ENCODE measurements at regions not wholly inside any gene's neighbourhood (a gene's known extent, or its start where the extent isn't known, plus 50 kb on each side); places are given as distances from the start of the nearest gene placed in this dataset.

DNA sequence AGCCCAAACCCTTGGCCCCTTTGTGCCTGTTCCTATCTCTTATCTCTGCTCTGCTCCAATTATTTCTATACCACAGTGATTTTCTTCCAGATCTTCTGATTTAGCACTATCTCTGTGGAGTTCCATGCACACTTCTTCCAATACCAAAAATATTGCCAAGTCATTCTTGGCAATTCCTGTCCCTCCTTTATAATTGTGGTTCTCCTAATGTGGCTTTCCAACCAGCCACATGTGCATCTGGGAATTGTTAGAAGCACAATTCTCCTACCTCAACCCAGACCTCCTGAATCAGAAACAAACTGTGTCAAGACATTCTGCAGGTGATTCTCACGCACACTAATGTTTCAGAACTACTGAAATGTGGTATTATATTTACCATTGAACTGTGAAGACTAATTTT, 447.8 kb upstream of the IGFBP3 start:
- Histone ChIP-seq H3K9me3 (replicated peaks in 1 of 11) (no peaks in the 10 kb centered on the region), H3K27me3 (no peaks in the 10 kb centered on the region), H3K4me3 (no peak overlapping the region), H3K9ac (no peak overlapping the region), H3K4me1 (no peaks in the 10 kb centered on the region), H3K4me2 (no peak overlapping the region), H4K20me1 (no peaks in the 10 kb centered on the region), H3K36me3 (no peaks in the 10 kb centered on the region), H3K27ac (no peak overlapping the region)
- no peak for TF ChIP-seq Cebpa-rat (IDR thresholded peaks at IDR 0.05)

- H3K9ac ChIP-seq: no peak overlapping the region
- no peaks in the 10 kb centered on the region for H3K27me3 ChIP-seq
- H3K9me3 ChIP-seq (replicated peaks in 1 of 11): no peaks in the 10 kb centered on the region
- no peaks in the 10 kb centered on the region for H3K4me1 ChIP-seq
- H3K36me3 ChIP-seq: no peaks in the 10 kb centered on the region
- no peak overlapping the region for H3K27ac ChIP-seq
- TF ChIP-seq Cebpa-rat (IDR thresholded peaks at IDR 0.05): no peak
- H3K4me3 ChIP-seq: no peak overlapping the region
- no peaks in the 10 kb centered on the region for H4K20me1 ChIP-seq
- H3K4me2 ChIP-seq: no peak overlapping the region
Measured at GRCh38 chr7:46366526-46366925, 445.5 kb upstream of the IGFBP3 start.

- H3K9ac ChIP-seq: no peak overlapping the region
- no peak for TF ChIP-seq Cebpa-rat (IDR thresholded peaks at IDR 0.05)
Measured at GRCh38 chr7:46363688-46364087, 442.6 kb upstream of the IGFBP3 start.

GRCh38 chr7:46360811-46361210, 439.7 kb upstream of the IGFBP3 start:
- H3K27ac ChIP-seq: no peak overlapping the region
- peaks cover 0 to 11% (median 8%) of the 10 kb centered on the region in 10 experiments; a peak in 8 of 20 replicates for H3K4me1 ChIP-seq
- no peak overlapping the region for H3K4me3 ChIP-seq
- H4K20me1 ChIP-seq: no peaks in the 10 kb centered on the region
- H3K4me2 ChIP-seq: no peak overlapping the region
- no peak for TF ChIP-seq Cebpa-rat (IDR thresholded peaks at IDR 0.05)
- no peaks in the 10 kb centered on the region for H3K27me3 ChIP-seq
- no peaks in the 10 kb centered on the region for H3K36me3 ChIP-seq
- no peaks in the 10 kb centered on the region for H3K9me3 ChIP-seq (replicated peaks in 1 of 11)
- H3K9ac ChIP-seq: no peak overlapping the region

More at GRCh38 chr7:46363688-46364087, 442.6 kb upstream of the IGFBP3 start:
- H3K4me3 ChIP-seq: no peak overlapping the region
- no peaks in the 10 kb centered on the region for H3K27me3 ChIP-seq
- H3K4me1 ChIP-seq: no peaks in the 10 kb centered on the region
- H3K36me3 ChIP-seq: no peaks in the 10 kb centered on the region
- H4K20me1 ChIP-seq: no peaks in the 10 kb centered on the region
- H3K27ac ChIP-seq: no peak overlapping the region
- H3K4me2 ChIP-seq: no peak overlapping the region
- H3K9me3 ChIP-seq (replicated peaks in 1 of 11): no peaks in the 10 kb centered on the region

DNA sequence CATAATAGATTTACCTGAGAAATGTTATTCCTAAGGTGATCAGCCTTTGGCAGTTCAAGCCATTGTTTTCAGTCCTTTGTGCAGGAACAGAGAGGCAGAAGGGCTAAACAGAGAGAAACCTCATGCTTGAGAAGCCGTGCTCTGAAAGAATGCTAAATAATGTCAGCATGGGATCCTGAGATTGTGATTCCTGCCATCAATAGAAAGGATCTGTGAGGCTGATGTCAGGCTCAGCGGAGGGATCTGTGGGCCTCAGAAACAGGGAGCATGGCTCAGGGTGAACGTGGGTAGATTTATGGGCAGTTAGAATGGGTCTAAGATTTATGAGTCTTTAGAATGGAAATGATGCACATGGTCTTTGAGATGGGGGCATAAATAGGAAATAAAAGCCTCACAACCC, 439.2 kb upstream of the IGFBP3 start:
- H3K36me3 ChIP-seq: no peaks in the 10 kb centered on the region
- no peak for TF ChIP-seq Cebpa-rat (IDR thresholded peaks at IDR 0.05)

GRCh38 chr7:46357851-46358250, 436.8 kb upstream of the IGFBP3 start:
- Histone ChIP-seq H3K4me3 (no peak overlapping the region), H3K36me3 (no peaks in the 10 kb centered on the region), H3K4me2 (peak overlapping the region in 6 of 11 experiments; percentile 10 to 49 (median 28); a peak in 9 of 22 replicates), H3K9me3 (replicated peaks in 1 of 11) (no peaks in the 10 kb centered on the region), H3K27ac (no peak overlapping the region), H3K4me1 (peaks cover 0 to 11% (median 8%) of the 10 kb centered on the region in 10 experiments; a peak in 8 of 20 replicates), H4K20me1 (no peaks in the 10 kb centered on the region), H3K9ac (no peak overlapping the region), H3K27me3 (no peaks in the 10 kb centered on the region)
- TF ChIP-seq Cebpa-rat (IDR thresholded peaks at IDR 0.05): no peak

More for the DNA sequence above, 439.2 kb upstream of the IGFBP3 start:
- Histone ChIP-seq H3K4me2 (no peak overlapping the region), H3K4me3 (no peak overlapping the region), H3K9ac (no peak overlapping the region), H3K27me3 (no peaks in the 10 kb centered on the region), H3K27ac (no peak overlapping the region), H4K20me1 (no peaks in the 10 kb centered on the region), H3K9me3 (replicated peaks in 1 of 11) (no peaks in the 10 kb centered on the region), H3K4me1 (peaks cover 0 to 11% (median 8%) of the 10 kb centered on the region in 10 experiments; a peak in 8 of 20 replicates)

DNA sequence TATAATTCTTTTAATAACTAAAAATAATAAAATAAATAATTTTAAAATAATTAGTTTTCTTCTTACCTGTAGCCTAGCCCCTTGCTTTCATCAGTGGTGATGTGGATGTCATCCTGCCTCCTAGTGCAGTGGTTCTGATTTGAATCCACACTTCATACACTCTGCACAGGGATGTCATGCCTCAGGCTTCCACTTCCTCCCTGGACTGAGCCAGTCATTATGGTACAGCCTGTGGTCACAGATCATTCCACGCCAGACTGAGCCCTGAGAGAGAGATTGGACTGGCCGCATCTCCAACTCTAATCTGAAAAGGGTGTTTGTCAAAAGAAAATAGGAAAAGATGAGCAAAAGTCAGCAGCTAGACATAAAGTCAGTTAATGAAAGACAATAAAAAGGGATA, 436.2 kb upstream of the IGFBP3 start:
- no peak overlapping the region for H3K9ac ChIP-seq
- H3K9me3 ChIP-seq (replicated peaks in 1 of 11): no peaks in the 10 kb centered on the region
- H3K4me3 ChIP-seq: no peak overlapping the region
- no peaks in the 10 kb centered on the region for H4K20me1 ChIP-seq
- peaks cover 0 to 11% (median 8%) of the 10 kb centered on the region in 10 experiments; a peak in 8 of 20 replicates for H3K4me1 ChIP-seq
- no peaks in the 10 kb centered on the region for H3K27me3 ChIP-seq
- H3K4me2 ChIP-seq: peak overlapping the region in 6 of 11 experiments; percentile 10 to 49 (median 28); a peak in 6 of 22 replicates
- H3K36me3 ChIP-seq: no peaks in the 10 kb centered on the region
- no peak overlapping the region for H3K27ac ChIP-seq
- no peak for TF ChIP-seq Cebpa-rat (IDR thresholded peaks at IDR 0.05)

GRCh38 chr7:46356371-46356770, 435.3 kb upstream of the IGFBP3 start:
- TF ChIP-seq Cebpa-rat (IDR thresholded peaks at IDR 0.05): no peak
- H4K20me1 ChIP-seq: no peaks in the 10 kb centered on the region
- H3K4me3 ChIP-seq: no peak overlapping the region
- H3K4me2 ChIP-seq: no peak overlapping the region
- H3K36me3 ChIP-seq: no peaks in the 10 kb centered on the region
- H3K9me3 ChIP-seq (replicated peaks in 1 of 11): no peaks in the 10 kb centered on the region
- no peak overlapping the region for H3K9ac ChIP-seq
- no peaks in the 10 kb centered on the region for H3K27me3 ChIP-seq
- peaks cover 0 to 11% (median 8%) of the 10 kb centered on the region in 10 experiments; a peak in 9 of 20 replicates for H3K4me1 ChIP-seq
- no peak overlapping the region for H3K27ac ChIP-seq

DNA sequence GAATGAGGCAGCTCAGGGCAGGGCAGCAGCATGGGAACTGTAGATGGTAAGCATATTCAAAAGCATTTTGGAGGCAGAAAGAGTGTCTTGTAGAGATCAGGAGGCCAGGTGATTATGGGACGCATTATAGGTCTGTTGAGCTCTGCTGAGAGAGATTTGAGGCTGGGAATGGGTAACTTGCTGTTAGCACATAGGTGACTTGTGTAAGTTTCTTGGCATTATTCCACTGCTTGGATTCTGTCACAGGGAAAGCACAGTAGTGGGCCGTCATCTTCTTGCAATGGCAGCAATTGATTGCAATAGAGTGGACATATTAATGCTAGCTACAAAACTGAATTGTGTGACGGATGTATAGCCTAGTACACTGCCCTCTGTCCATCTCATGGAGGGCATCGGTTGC, 434.3 kb upstream of the IGFBP3 start:
- Histone ChIP-seq H3K4me1 (peaks cover 0 to 11% (median 8%) of the 10 kb centered on the region in 10 experiments; a peak in 9 of 20 replicates), H3K36me3 (no peaks in the 10 kb centered on the region), H3K9ac (no peak overlapping the region), H3K27me3 (no peaks in the 10 kb centered on the region), H4K20me1 (no peaks in the 10 kb centered on the region), H3K4me2 (no peak overlapping the region), H3K27ac (no peak overlapping the region), H3K4me3 (no peak overlapping the region), H3K9me3 (replicated peaks in 1 of 11) (no peaks in the 10 kb centered on the region)
- no peak for TF ChIP-seq Cebpa-rat (IDR thresholded peaks at IDR 0.05)
